ENCODE measurements at regions not wholly inside any gene's neighbourhood (a gene's known extent, or its start where the extent isn't known, plus 50 kb on each side); places are given as distances from the start of the nearest gene placed in this dataset.

DNA sequence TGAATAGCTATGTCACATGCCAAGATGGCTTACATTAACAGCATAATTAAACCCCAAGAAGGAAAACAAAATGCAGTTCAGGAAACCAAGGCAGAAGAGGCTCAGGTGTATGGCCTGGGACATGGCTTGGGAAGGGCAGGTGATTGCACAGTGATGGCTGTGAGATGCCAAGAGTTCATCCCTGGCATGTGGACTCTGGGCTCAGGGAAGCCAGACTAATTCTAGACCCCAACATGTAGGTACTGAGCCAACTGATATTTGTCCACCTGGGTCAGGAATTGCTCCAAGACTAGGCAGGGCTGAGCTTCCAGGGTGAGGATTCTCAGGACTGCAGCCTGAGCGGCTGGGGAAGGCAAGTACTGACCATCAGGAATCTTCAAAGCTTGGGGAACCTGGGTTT is 218.4 kb upstream of the PIK3R1 start:
- TF ChIP-seq FOXP1 (CRISPR knock-in tag; IDR thresholded peaks at IDR 0.05; ENCODE audit: borderline replicate concordance) = no peak
- TF ChIP-seq, protein P1, sequence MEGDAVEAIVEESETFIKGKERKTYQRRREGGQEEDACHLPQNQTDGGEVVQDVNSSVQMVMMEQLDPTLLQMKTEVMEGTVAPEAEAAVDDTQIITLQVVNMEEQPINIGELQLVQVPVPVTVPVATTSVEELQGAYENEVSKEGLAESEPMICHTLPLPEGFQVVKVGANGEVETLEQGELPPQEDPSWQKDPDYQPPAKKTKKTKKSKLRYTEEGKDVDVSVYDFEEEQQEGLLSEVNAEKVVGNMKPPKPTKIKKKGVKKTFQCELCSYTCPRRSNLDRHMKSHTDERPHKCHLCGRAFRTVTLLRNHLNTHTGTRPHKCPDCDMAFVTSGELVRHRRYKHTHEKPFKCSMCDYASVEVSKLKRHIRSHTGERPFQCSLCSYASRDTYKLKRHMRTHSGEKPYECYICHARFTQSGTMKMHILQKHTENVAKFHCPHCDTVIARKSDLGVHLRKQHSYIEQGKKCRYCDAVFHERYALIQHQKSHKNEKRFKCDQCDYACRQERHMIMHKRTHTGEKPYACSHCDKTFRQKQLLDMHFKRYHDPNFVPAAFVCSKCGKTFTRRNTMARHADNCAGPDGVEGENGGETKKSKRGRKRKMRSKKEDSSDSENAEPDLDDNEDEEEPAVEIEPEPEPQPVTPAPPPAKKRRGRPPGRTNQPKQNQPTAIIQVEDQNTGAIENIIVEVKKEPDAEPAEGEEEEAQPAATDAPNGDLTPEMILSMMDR (IDR thresholded peaks at IDR 0.05) = no peak
- no peak for TF ChIP-seq CREM (CRISPR knock-in tag; IDR thresholded peaks at IDR 0.05)
- TF ChIP-seq, protein P2, sequence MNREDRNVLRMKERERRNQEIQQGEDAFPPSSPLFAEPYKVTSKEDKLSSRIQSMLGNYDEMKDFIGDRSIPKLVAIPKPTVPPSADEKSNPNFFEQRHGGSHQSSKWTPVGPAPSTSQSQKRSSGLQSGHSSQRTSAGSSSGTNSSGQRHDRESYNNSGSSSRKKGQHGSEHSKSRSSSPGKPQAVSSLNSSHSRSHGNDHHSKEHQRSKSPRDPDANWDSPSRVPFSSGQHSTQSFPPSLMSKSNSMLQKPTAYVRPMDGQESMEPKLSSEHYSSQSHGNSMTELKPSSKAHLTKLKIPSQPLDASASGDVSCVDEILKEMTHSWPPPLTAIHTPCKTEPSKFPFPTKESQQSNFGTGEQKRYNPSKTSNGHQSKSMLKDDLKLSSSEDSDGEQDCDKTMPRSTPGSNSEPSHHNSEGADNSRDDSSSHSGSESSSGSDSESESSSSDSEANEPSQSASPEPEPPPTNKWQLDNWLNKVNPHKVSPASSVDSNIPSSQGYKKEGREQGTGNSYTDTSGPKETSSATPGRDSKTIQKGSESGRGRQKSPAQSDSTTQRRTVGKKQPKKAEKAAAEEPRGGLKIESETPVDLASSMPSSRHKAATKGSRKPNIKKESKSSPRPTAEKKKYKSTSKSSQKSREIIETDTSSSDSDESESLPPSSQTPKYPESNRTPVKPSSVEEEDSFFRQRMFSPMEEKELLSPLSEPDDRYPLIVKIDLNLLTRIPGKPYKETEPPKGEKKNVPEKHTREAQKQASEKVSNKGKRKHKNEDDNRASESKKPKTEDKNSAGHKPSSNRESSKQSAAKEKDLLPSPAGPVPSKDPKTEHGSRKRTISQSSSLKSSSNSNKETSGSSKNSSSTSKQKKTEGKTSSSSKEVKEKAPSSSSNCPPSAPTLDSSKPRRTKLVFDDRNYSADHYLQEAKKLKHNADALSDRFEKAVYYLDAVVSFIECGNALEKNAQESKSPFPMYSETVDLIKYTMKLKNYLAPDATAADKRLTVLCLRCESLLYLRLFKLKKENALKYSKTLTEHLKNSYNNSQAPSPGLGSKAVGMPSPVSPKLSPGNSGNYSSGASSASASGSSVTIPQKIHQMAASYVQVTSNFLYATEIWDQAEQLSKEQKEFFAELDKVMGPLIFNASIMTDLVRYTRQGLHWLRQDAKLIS (CRISPR knock-in tag; IDR thresholded peaks at IDR 0.05; ENCODE audit: borderline replicate concordance) = no peak

Measured in WTC11 (cell line).